Activated CD4-positive, alpha-beta T cell treated with anti-CD3 and anti-CD28 coated beads, Interleukin-2, amount 10 ng/mL, durations not matched to agents 24 days and 14 days (primary cell): ENCODE measurements at regions not wholly inside any gene's neighbourhood (a gene's known extent, or its start where the extent isn't known, plus 50 kb on each side); places are given as distances from the start of the nearest gene placed in this dataset.

ENCODE experiments used
- DNase-seq: peaks from one replicate; pipeline ENCODE4 v3.0.0; 2022
- H3K27ac Mint-ChIP-seq: one replicate; pipeline ENCODE4 v1.8.0; 2022; ENCODE audit warnings: mild to moderate bottlenecking, mixed read lengths
- H3K27me3 Mint-ChIP-seq: one replicate; pipeline ENCODE4 v1.8.0; 2022; ENCODE audit warnings: mixed read lengths
- H3K36me3 Mint-ChIP-seq: one replicate; pipeline ENCODE4 v1.8.0; 2022; ENCODE audit warnings: low read depth, mild to moderate bottlenecking, mixed read lengths
- H3K4me1 Mint-ChIP-seq: one replicate; pipeline ENCODE4 v1.8.0; 2021; ENCODE audit warnings: mixed read lengths
- H3K4me3 Mint-ChIP-seq: one replicate; pipeline ENCODE4 v1.8.0; 2022; ENCODE audit warnings: mild to moderate bottlenecking, moderate library complexity, mixed read lengths
- H3K9me3 Mint-ChIP-seq: one replicate; pipeline ENCODE4 v1.8.0; 2021; ENCODE audit warnings: mixed read lengths
- intact Hi-C: fragments of 100-400 bp; cut with micrococcal nuclease; formaldehyde crosslinking; loops from one replicate; pipeline ENCODE4 v1.15.1; 2023

GRCh38 chr17:52841971-52842370, 683.5 kb upstream of the CA10 start:
- intact Hi-C loops, result no loop called here
- no peak for DNase-seq
- H3K27ac Mint-ChIP-seq, result no peak overlapping the region
- H3K4me3 Mint-ChIP-seq, result no peak overlapping the region
- H3K27me3 Mint-ChIP-seq, result no peaks in the 10 kb centered on the region
- no peaks in the 10 kb centered on the region for H3K36me3 Mint-ChIP-seq
- H3K4me1 Mint-ChIP-seq, result no peaks in the 10 kb centered on the region
- peaks cover 8% of the 10 kb centered on the region for H3K9me3 Mint-ChIP-seq

- H3K9me3 Mint-ChIP-seq, result peaks cover 8% of the 10 kb centered on the region
- no peak overlapping the region for H3K4me3 Mint-ChIP-seq
- H3K36me3 Mint-ChIP-seq, result no peaks in the 10 kb centered on the region
- no peaks in the 10 kb centered on the region for H3K4me1 Mint-ChIP-seq
- no peaks in the 10 kb centered on the region for H3K27me3 Mint-ChIP-seq
- H3K27ac Mint-ChIP-seq, result no peak overlapping the region
- intact Hi-C loops, result no loop called here
- no peak for DNase-seq
These were observed 679.0 kb upstream of the CA10 start for GRCh38 chr17:52837492-52837891.

- H3K27ac Mint-ChIP-seq, result no peak overlapping the region
- H3K36me3 Mint-ChIP-seq, result no peaks in the 10 kb centered on the region
- H3K9me3 Mint-ChIP-seq, result no peaks in the 10 kb centered on the region
- DNase-seq, result no peak
- H3K27me3 Mint-ChIP-seq, result no peaks in the 10 kb centered on the region
- no peak overlapping the region for H3K4me3 Mint-ChIP-seq
- no peaks in the 10 kb centered on the region for H3K4me1 Mint-ChIP-seq
- intact Hi-C loops, result no loop called here
These were observed 673.0 kb upstream of the CA10 start for GRCh38 chr17:52831536-52831935.

GRCh38 chr17:52828621-52829020, 670.1 kb upstream of the CA10 start:
- Mint-ChIP-seq H3K27ac (no peak overlapping the region), H3K4me3 (no peak overlapping the region), H3K27me3 (no peaks in the 10 kb centered on the region), H3K9me3 (no peaks in the 10 kb centered on the region), H3K36me3 (no peaks in the 10 kb centered on the region), H3K4me1 (no peaks in the 10 kb centered on the region)
- DNase-seq, result no peak
- intact Hi-C loops, result no loop called here

GRCh38 chr17:52827526-52827925, 669.0 kb upstream of the CA10 start:
- Mint-ChIP-seq H3K9me3 (no peaks in the 10 kb centered on the region), H3K36me3 (no peaks in the 10 kb centered on the region), H3K27me3 (no peaks in the 10 kb centered on the region), H3K4me1 (no peaks in the 10 kb centered on the region), H3K4me3 (no peak overlapping the region), H3K27ac (no peak overlapping the region)
- no peak for DNase-seq
- intact Hi-C loops, result no loop called here

- no peak for DNase-seq
- intact Hi-C loops, result no loop called here
- Mint-ChIP-seq H3K4me1 (no peaks in the 10 kb centered on the region), H3K36me3 (no peaks in the 10 kb centered on the region), H3K27ac (no peak overlapping the region), H3K9me3 (no peaks in the 10 kb centered on the region), H3K4me3 (no peak overlapping the region), H3K27me3 (no peaks in the 10 kb centered on the region)
These were observed 666.0 kb upstream of the CA10 start for GRCh38 chr17:52824542-52824941.

GRCh38 chr17:52823155-52823554, 664.6 kb upstream of the CA10 start:
- H3K4me3 Mint-ChIP-seq, result no peak overlapping the region
- no peaks in the 10 kb centered on the region for H3K36me3 Mint-ChIP-seq

GRCh38 chr17:52790359-52790955, 631.9 kb upstream of the CA10 start:
- intact Hi-C loops, result no loop called here
- Mint-ChIP-seq H3K36me3 (no peaks in the 10 kb centered on the region), H3K4me1 (no peaks in the 10 kb centered on the region), H3K9me3 (no peaks in the 10 kb centered on the region), H3K4me3 (no peak overlapping the region), H3K27ac (no peak overlapping the region), H3K27me3 (no peaks in the 10 kb centered on the region)
- DNase-seq, result no peak

More at GRCh38 chr17:52823155-52823554, 664.6 kb upstream of the CA10 start:
- Mint-ChIP-seq H3K4me1 (no peaks in the 10 kb centered on the region), H3K27ac (no peak overlapping the region), H3K27me3 (no peaks in the 10 kb centered on the region), H3K9me3 (no peaks in the 10 kb centered on the region)
- intact Hi-C loops, result no loop called here
- no peak for DNase-seq

GRCh38 chr17:52789829-52790228, 631.3 kb upstream of the CA10 start:
- H3K36me3 Mint-ChIP-seq, result no peaks in the 10 kb centered on the region
- no peaks in the 10 kb centered on the region for H3K27me3 Mint-ChIP-seq
- no peaks in the 10 kb centered on the region for H3K9me3 Mint-ChIP-seq
- intact Hi-C loops, result no loop called here
- H3K4me1 Mint-ChIP-seq, result no peaks in the 10 kb centered on the region
- no peak overlapping the region for H3K27ac Mint-ChIP-seq
- no peak overlapping the region for H3K4me3 Mint-ChIP-seq
- DNase-seq, result no peak

- intact Hi-C loops, result no loop called here
- no peak overlapping the region for H3K4me3 Mint-ChIP-seq
- no peak overlapping the region for H3K27ac Mint-ChIP-seq
- DNase-seq, result no peak
- no peaks in the 10 kb centered on the region for H3K4me1 Mint-ChIP-seq
- H3K9me3 Mint-ChIP-seq, result no peaks in the 10 kb centered on the region
- no peaks in the 10 kb centered on the region for H3K36me3 Mint-ChIP-seq
- no peaks in the 10 kb centered on the region for H3K27me3 Mint-ChIP-seq
These were observed 617.7 kb upstream of the CA10 start for GRCh38 chr17:52776234-52776633.

GRCh38 chr17:52762794-52763167, 604.3 kb upstream of the CA10 start:
- intact Hi-C loops, result no loop called here
- no peak for DNase-seq
- Mint-ChIP-seq H3K36me3 (no peaks in the 10 kb centered on the region), H3K9me3 (peaks cover 4% of the 10 kb centered on the region), H3K27ac (no peak overlapping the region), H3K27me3 (no peaks in the 10 kb centered on the region), H3K4me3 (no peak overlapping the region), H3K4me1 (no peaks in the 10 kb centered on the region)

- Mint-ChIP-seq H3K4me3 (no peak overlapping the region), H3K9me3 (peaks cover 4% of the 10 kb centered on the region), H3K27ac (no peak overlapping the region), H3K4me1 (no peaks in the 10 kb centered on the region), H3K36me3 (no peaks in the 10 kb centered on the region), H3K27me3 (no peaks in the 10 kb centered on the region)
- no peak for DNase-seq
- intact Hi-C loops, result no loop called here
These were observed 603.8 kb upstream of the CA10 start for GRCh38 chr17:52762147-52762793.

- H3K9me3 Mint-ChIP-seq, result no peaks in the 10 kb centered on the region
- no peak for DNase-seq
- H3K36me3 Mint-ChIP-seq, result no peaks in the 10 kb centered on the region
- H3K4me3 Mint-ChIP-seq, result no peak overlapping the region
- no peak overlapping the region for H3K27ac Mint-ChIP-seq
- no peaks in the 10 kb centered on the region for H3K27me3 Mint-ChIP-seq
- H3K4me1 Mint-ChIP-seq, result no peaks in the 10 kb centered on the region
- intact Hi-C loops, result no loop called here
These were observed 601.4 kb upstream of the CA10 start for GRCh38 chr17:52759864-52760263.

GRCh38 chr17:52758481-52758880, 600.0 kb upstream of the CA10 start:
- intact Hi-C loops, result no loop called here
- H3K4me3 Mint-ChIP-seq, result no peak overlapping the region

GRCh38 chr17:52756746-52757145, 598.2 kb upstream of the CA10 start:
- intact Hi-C loops, result no loop called here
- Mint-ChIP-seq H3K9me3 (no peaks in the 10 kb centered on the region), H3K27ac (no peak overlapping the region), H3K4me1 (no peaks in the 10 kb centered on the region), H3K4me3 (no peak overlapping the region), H3K36me3 (no peaks in the 10 kb centered on the region), H3K27me3 (no peaks in the 10 kb centered on the region)
- no peak for DNase-seq

More at GRCh38 chr17:52758481-52758880, 600.0 kb upstream of the CA10 start:
- H3K4me1 Mint-ChIP-seq, result no peaks in the 10 kb centered on the region
- H3K36me3 Mint-ChIP-seq, result no peaks in the 10 kb centered on the region
- H3K27ac Mint-ChIP-seq, result no peak overlapping the region
- no peaks in the 10 kb centered on the region for H3K27me3 Mint-ChIP-seq
- DNase-seq, result no peak
- H3K9me3 Mint-ChIP-seq, result no peaks in the 10 kb centered on the region
